WI38 (cell line): ENCODE measurements at regions not wholly inside any gene's neighbourhood (a gene's known extent, or its start where the extent isn't known, plus 50 kb on each side); places are given as distances from the start of the nearest gene placed in this dataset.

ENCODE experiments used
- H3K4me3 ChIP-seq: 2 replicates; pipeline ENCODE4 v1.5.1; 2011; ENCODE audit warnings: low read depth, mild to moderate bottlenecking, control low read depth, low read length
- CTCF ChIP-seq: IDR thresholded peaks from 2 replicates; pipeline ENCODE4 v1.5.1; 2012; ENCODE audit warnings: low read depth, mild to moderate bottlenecking, control low read depth, low read length

DNA sequence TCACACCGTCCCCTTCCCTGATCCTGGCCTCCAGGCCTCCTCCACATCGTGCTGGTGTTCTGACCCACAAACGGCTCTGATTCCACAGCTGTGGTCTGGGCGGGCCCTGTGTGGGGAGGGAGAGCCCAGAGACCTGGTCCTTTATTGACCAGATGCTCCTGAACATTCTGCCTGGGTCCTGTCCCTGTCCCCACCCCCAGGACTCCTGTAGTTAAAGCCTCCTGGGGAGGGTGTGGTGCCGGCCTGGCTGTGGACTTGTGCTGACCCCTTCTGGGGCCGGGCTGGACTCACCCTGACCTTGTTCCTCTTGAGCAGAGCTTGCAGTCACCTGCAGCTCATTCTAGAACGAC, 128.7 kb downstream of the CTTN start:
- TF ChIP-seq CTCF, result no peak
- no peak overlapping the region for H3K4me3 ChIP-seq

- no peak for TF ChIP-seq CTCF
- no peak overlapping the region for H3K4me3 ChIP-seq
Observed at GRCh38 chr11:70527429-70528045, 129.2 kb downstream of the CTTN start.

DNA sequence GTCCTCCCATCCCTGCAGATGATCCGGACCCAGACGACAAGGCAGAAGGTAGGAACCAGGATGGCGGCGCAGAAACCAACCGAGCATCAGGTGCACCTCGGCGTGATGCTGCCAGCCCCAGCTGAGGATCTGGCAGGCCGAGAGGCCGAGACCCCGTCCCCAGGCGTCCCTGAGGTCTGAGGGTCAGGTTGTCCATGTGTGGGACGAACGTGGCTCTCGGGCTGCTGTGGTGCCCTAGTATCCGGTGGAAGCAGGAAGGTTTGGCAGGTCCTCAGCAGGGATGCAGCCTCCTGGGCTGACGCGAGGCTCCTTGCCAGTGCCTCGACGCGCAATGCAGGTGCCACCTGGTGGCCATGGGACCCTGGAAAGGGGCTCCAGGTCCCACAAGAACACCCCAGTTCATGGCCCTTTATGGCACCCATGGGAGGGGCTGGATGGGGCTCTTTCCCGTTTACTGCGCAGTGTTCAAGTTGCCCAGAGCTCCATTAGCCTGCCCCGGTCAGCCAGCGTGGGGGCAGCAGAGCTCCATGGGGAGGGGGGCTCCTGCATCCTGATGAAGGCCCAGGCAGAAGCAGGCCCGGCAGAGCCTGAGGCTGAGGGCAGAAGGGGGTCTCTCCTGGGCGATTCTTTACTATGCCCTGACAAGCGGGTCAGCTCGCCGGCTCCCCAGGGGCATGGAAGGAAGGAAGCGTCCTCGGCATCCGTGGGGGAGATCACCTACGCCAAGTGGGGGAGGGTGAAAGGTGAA, 129.9 kb downstream of the CTTN start:
- no peak for TF ChIP-seq CTCF
- no peak overlapping the region for H3K4me3 ChIP-seq

DNA sequence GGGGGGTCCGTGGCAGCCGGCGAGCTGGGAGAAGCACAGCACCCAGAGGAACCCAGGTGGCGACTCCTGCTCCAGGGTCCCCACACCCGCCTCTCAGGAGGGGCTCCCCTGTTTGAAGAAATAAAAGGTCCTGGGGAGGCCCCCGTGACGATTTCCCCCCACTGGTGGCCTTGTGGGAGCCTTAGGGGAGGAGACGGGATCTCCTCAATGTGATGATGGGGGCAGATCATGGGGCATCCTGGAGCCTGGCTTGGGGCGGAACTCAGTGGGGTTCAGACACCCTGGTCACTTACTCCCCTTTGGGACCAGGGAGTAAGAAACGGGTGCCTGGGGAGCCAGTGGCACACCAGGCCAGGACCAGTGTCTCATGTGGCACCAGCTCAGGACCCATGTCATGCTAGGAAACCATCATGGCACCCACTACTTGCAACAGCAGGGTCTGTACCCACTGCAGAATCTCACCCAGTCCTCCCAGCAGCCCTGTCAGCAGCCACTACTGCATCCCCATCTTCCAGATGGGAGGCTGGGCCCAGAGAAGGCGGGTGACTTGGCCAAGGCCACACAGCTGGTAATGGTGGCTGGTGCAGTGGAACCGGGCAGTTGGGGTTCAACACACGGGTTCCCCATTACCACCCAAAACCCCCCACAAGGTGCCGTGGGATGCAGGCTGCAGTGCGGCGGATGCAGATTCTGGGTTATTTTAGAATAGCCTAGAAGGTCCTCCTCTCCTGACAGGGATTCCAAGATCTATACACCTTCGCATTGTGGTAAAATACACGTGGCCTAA, 130.7 kb downstream of the CTTN start:
- TF ChIP-seq CTCF, result no peak
- no peak overlapping the region for H3K4me3 ChIP-seq

DNA sequence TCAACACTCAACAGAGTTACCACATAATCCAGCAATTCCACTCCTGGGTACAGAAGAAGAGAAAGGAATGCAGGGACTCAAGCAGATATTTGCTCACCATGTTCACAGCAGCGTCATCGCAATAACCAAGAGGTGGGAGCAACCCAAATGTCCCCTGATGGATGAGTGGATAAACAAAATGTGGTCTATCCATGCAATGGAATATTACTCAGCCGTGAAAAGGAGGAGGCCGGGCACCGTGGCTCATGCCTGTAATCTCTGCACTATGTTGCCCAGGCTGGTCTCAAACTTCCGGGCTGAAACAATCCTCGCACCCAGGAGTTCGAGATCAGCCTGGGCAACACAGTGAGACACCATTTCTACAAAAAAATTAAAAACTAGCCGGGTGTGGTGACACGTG, 131.7 kb downstream of the CTTN start:
- no peak overlapping the region for H3K4me3 ChIP-seq
- no peak for TF ChIP-seq CTCF

GRCh38 chr11:70530629-70531185, 132.4 kb downstream of the CTTN start:
- H3K4me3 ChIP-seq, result no peak overlapping the region
- TF ChIP-seq CTCF, result no peak
